ENCODE measurements at regions not wholly inside any gene's neighbourhood (a gene's known extent, or its start where the extent isn't known, plus 50 kb on each side); places are given as distances from the start of the nearest gene placed in this dataset.

DNA sequence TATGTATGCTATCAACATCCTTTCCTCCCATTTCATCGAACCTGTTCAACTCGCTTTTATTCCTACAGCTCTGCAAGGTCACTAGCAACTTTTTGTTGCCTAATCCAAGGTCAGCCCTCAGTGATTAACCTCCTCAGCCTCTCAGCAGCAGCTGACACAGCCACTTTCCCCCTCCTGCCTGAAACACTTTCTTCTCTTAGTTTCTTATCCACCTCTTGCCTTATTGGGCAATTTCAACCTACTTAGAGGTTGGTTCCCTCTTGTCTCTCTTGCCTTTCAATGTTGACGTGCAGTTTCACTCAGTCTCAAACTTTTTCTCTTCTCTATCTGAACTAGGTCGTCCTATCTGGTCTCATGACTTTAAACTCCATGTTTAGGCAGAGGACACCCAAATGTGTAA, 156.3 kb downstream of the C1orf94 start:
- TF ChIP-seq, protein P1, sequence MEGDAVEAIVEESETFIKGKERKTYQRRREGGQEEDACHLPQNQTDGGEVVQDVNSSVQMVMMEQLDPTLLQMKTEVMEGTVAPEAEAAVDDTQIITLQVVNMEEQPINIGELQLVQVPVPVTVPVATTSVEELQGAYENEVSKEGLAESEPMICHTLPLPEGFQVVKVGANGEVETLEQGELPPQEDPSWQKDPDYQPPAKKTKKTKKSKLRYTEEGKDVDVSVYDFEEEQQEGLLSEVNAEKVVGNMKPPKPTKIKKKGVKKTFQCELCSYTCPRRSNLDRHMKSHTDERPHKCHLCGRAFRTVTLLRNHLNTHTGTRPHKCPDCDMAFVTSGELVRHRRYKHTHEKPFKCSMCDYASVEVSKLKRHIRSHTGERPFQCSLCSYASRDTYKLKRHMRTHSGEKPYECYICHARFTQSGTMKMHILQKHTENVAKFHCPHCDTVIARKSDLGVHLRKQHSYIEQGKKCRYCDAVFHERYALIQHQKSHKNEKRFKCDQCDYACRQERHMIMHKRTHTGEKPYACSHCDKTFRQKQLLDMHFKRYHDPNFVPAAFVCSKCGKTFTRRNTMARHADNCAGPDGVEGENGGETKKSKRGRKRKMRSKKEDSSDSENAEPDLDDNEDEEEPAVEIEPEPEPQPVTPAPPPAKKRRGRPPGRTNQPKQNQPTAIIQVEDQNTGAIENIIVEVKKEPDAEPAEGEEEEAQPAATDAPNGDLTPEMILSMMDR (IDR thresholded peaks at IDR 0.05; ENCODE audit: low read length), result no peak
- no peak for TF ChIP-seq EZH2 (IDR thresholded peaks at IDR 0.05; ENCODE audit: borderline replicate concordance, low read length)
